Hepatocyte (in vitro differentiated cells): ENCODE measurements at regions not wholly inside any gene's neighbourhood (a gene's known extent, or its start where the extent isn't known, plus 50 kb on each side); places are given as distances from the start of the nearest gene placed in this dataset.

ENCODE experiments used
- DNase-seq: peaks from one replicate; pipeline ENCODE4 v3.0.0-alpha.2; 2016; ENCODE audit warnings: low spot score
- H2AFZ ChIP-seq: fragments of 200-600 bp; sonication (generic); 2 replicates; pipeline ENCODE4 v1.6.0; 2016; ENCODE audit warnings: antibody characterized with exemption, mild to moderate bottlenecking
- H3K27ac ChIP-seq: fragments of 200-600 bp; sonication (generic); 2 replicates; pipeline ENCODE4 v1.5.1; 2016; ENCODE audit warnings: mild to moderate bottlenecking
- H3K27me3 ChIP-seq: fragments of 200-600 bp; sonication (generic); 2 replicates; pipeline ENCODE4 v1.6.1; 2016
- H3K36me3 ChIP-seq: fragments of 200-600 bp; sonication (generic); replicated peaks from 2 replicates; pipeline ENCODE4 v1.5.1; 2016; ENCODE audit warnings: low read depth; ENCODE audit not compliant: insufficient read depth
- H3K4me1 ChIP-seq: fragments of 200-600 bp; sonication (generic); 2 replicates; pipeline ENCODE4 v1.5.1; 2016; ENCODE audit warnings: mild to moderate bottlenecking, moderate library complexity; ENCODE audit not compliant: insufficient read depth
- H3K4me2 ChIP-seq: fragments of 200-600 bp; sonication (generic); 2 replicates; pipeline ENCODE4 v1.6.0; 2016
- H3K4me3 ChIP-seq: fragments of 200-600 bp; sonication (generic); 2 replicates; pipeline ENCODE4 v1.5.1; 2016; ENCODE audit warnings: mild to moderate bottlenecking
- H3K79me2 ChIP-seq: fragments of 200-600 bp; sonication (generic); 2 replicates; pipeline ENCODE4 v1.6.0; 2017; ENCODE audit warnings: mild to moderate bottlenecking
- H3K9me2 ChIP-seq: fragments of 200-600 bp; sonication (generic); replicated peaks from 2 replicates; pipeline ENCODE4 v1.6.0; 2017; ENCODE audit warnings: mild to moderate bottlenecking; ENCODE audit not compliant: insufficient read depth
- H3K9me3 ChIP-seq: fragments of 200-600 bp; sonication (generic); 2 replicates; pipeline ENCODE4 v1.5.1; 2016; ENCODE audit warnings: low read depth, mild to moderate bottlenecking
- H4K20me1 ChIP-seq: fragments of 200-600 bp; sonication (generic); 2 replicates; pipeline ENCODE4 v1.6.0; 2016; ENCODE audit warnings: mild to moderate bottlenecking; ENCODE audit not compliant: insufficient read depth, poor library complexity, severe bottlenecking
- EZH2 ChIP-seq: fragments of 200-600 bp; sonication (generic); IDR thresholded peaks from 2 replicates; pipeline ENCODE4 v1.6.1; 2016; ENCODE audit warnings: antibody characterized with exemption, mild to moderate bottlenecking, borderline replicate concordance
- EZH2phosphoT487 ChIP-seq: fragments of 200-600 bp; sonication (generic); IDR thresholded peaks from one replicate; pipeline ENCODE4 v1.6.1; 2018; ENCODE audit warnings: antibody characterized with exemption, mild to moderate bottlenecking, low read depth, moderate library complexity; ENCODE audit not compliant: unreplicated experiment, severe bottlenecking
- WGBS: methylation state at CpG from one replicate; pipeline ENCODE4 v1.1.6; 2016; ENCODE audit warnings: low lambda C conversion rate; ENCODE audit errors: missing lambda C conversion rate; 5-methylcytosine and 5-hydroxymethylcytosine counted together
- TF ChIP-seq, protein P1 (sequence below): fragments of 200-600 bp; sonication (generic); IDR thresholded peaks from 2 replicates; pipeline ENCODE4 v1.5.1; 2016; ENCODE audit warnings: antibody characterized with exemption, mild to moderate bottlenecking; ENCODE audit not compliant: poor library complexity

DNA sequence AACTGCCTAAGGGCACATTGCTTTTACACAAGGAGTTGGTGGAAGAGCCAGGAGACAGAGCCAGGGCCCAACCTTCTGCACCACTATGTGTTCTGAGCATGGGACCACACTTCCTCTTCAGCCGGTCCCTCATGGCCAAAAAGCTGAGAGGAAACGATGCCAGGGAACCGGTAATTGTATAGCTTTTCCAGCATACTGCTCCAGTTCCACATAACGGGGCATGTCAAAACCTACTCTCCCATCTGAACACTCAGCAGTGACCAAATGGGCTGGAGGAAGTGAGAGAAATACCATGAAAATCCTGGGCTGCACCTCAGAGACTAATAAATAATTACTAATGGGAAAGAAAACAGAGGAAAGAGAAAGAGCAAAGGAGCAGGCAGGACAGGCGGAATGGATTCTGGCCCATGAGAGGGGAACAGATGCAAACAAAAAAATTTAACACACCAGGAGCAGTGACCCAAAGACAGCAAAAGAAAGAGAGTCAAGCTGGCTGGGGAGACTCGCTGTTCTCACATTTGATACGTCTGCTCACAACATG, 52.0 kb upstream of the BMP2 start:
- no peaks in the 10 kb centered on the region for H3K79me2 ChIP-seq
- H3K36me3 ChIP-seq: no peaks in the 10 kb centered on the region
- TF ChIP-seq EZH2phosphoT487 (no peak), EZH2 (no peak)
- TF ChIP-seq, protein P1, sequence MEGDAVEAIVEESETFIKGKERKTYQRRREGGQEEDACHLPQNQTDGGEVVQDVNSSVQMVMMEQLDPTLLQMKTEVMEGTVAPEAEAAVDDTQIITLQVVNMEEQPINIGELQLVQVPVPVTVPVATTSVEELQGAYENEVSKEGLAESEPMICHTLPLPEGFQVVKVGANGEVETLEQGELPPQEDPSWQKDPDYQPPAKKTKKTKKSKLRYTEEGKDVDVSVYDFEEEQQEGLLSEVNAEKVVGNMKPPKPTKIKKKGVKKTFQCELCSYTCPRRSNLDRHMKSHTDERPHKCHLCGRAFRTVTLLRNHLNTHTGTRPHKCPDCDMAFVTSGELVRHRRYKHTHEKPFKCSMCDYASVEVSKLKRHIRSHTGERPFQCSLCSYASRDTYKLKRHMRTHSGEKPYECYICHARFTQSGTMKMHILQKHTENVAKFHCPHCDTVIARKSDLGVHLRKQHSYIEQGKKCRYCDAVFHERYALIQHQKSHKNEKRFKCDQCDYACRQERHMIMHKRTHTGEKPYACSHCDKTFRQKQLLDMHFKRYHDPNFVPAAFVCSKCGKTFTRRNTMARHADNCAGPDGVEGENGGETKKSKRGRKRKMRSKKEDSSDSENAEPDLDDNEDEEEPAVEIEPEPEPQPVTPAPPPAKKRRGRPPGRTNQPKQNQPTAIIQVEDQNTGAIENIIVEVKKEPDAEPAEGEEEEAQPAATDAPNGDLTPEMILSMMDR: no peak
- no peak for DNase-seq
- 83% methylated on average over 7 of the region's 7 CpGs for WGBS
- H3K4me1 ChIP-seq: peaks cover 19% of the 10 kb centered on the region
- H4K20me1 ChIP-seq: no peaks in the 10 kb centered on the region
- H3K4me2 ChIP-seq: no peak overlapping the region
- no peaks in the 10 kb centered on the region for H3K9me2 ChIP-seq
- H3K9me3 ChIP-seq: no peaks in the 10 kb centered on the region
- H2AFZ ChIP-seq: no peak overlapping the region
- no peak overlapping the region for H3K4me3 ChIP-seq
- no peaks in the 10 kb centered on the region for H3K27me3 ChIP-seq
- peak overlapping the region; percentile 68 for H3K27ac ChIP-seq

DNA sequence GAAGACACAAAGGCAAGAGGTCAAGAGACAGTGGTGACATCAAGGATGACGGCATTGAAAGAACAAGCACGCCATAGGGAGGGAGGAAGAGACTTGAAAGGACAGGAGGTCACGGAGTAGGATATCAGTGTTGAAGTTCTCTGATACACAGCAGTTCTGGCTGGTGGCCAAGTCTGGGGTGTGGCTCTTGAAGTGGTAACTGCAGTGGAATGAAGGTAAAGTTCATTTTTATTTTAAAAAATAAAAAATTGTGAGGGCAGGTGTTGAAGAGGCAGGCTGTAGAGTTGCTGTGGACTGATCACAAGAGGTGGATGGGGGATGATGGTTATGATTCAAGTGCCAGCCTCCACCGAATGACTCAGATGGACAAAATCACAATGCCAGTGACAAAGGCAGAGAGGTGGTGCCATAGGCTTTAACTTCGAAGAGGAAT, 53.2 kb upstream of the BMP2 start:
- Histone ChIP-seq H3K79me2 (no peaks in the 10 kb centered on the region), H3K9me2 (no peaks in the 10 kb centered on the region), H4K20me1 (no peaks in the 10 kb centered on the region), H3K4me2 (no peak overlapping the region), H3K36me3 (no peaks in the 10 kb centered on the region), H3K4me1 (peaks cover 29% of the 10 kb centered on the region), H3K27me3 (no peaks in the 10 kb centered on the region), H2AFZ (no peak overlapping the region), H3K4me3 (no peak overlapping the region), H3K9me3 (no peaks in the 10 kb centered on the region), H3K27ac (peak overlapping the region; percentile 97)
- TF ChIP-seq, protein P1: no peak
- DNase-seq: peak; percentile 83
- WGBS: 86% methylated on average over 5 of the region's 5 CpGs

DNA sequence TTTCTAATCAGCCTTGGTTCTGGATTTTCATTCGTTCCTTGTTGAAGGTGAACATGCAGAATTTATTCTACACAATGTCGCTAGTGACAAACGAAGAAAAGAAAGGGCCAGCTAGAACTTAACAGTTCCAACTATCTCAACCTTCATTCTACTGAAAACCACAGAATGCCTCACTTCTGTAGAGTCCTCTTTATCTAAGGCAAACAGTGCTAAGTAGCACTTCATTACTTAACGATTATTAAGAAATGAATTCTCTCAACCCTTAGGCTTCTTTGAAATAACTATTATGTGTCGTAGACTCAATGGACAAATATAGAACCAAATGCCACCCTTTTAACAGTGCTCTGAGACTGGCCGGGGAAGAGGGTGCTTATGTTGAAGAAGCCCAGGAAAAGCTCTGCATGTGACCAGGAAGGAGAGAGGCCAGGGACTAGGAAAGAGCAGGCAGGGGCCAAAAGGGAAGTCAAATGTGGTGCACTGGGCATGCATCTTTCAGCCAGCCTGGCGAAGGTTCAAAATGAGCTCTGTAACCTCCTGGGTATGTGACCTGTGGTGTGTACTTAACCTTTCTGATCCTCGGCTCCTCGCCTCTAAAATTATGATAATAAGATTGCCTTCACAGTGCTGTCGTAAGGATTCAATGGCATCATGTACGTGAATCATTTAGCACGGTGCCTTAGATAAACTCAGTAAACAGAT, 55.4 kb upstream of the BMP2 start:
- H4K20me1 ChIP-seq: no peaks in the 10 kb centered on the region
- H3K4me2 ChIP-seq: no peak overlapping the region
- DNase-seq: peak; percentile 28
- no peaks in the 10 kb centered on the region for H3K79me2 ChIP-seq
- H3K9me3 ChIP-seq: no peaks in the 10 kb centered on the region
- no peaks in the 10 kb centered on the region for H3K27me3 ChIP-seq
- no peak overlapping the region for H3K4me3 ChIP-seq
- H3K36me3 ChIP-seq: no peaks in the 10 kb centered on the region
- H3K9me2 ChIP-seq: no peaks in the 10 kb centered on the region
- TF ChIP-seq, protein P1: no peak
- no peak for TF ChIP-seq EZH2
- WGBS: 63% methylated on average over 12 of the region's 12 CpGs
- H2AFZ ChIP-seq: no peak overlapping the region
- H3K4me1 ChIP-seq: peaks cover 49% of the 10 kb centered on the region
- peak overlapping the region; percentile 97 for H3K27ac ChIP-seq
